Spleen (tissue), 11 donors: ENCODE measurements at regions not wholly inside any gene's neighbourhood (a gene's known extent, or its start where the extent isn't known, plus 50 kb on each side); places are given as distances from the start of the nearest gene placed in this dataset.
"Not testable (repeated sequence)": the region's sequence is repeated elsewhere in the genome, so short reads cannot be mapped to it uniquely, and the experiment has no call there.

Experiments
- DNase-seq: peaks from one replicate; pipeline ENCODE4 v3.0.0-alpha.2; 2020
- H3K27ac ChIP-seq, 8 donors: fragments of 200-600 bp; sonication (generic) in 7 of 8; 1 replicate in 4 of 8; 2 replicates in 4 of 8; pipeline versions ENCODE4 v1.5.0 to v1.8.0; 2016 to 2021; ENCODE audit warnings: inconsistent platforms in 4 of 8, mild to moderate bottlenecking in 4 of 8, moderate library complexity in 1 of 8
- H3K27me3 ChIP-seq, 7 donors: fragments of 200-600 bp; sonication (generic) in 6 of 7; replicated peaks in 1 of 7; 1 replicate in 4 of 7; 2 replicates in 3 of 7; pipeline versions ENCODE4 v1.5.0 to v1.8.0; 2016 to 2021; ENCODE audit warnings: inconsistent platforms in 3 of 7, mild to moderate bottlenecking in 1 of 7
- H3K36me3 ChIP-seq, 6 donors: fragments of 200-600 bp; sonication (generic) in 5 of 6; 1 replicate in 4 of 6; 2 replicates in 2 of 6; pipeline versions ENCODE4 v1.5.0 to v1.8.0; 2016 to 2021; ENCODE audit warnings: inconsistent platforms in 2 of 6
- H3K4me1 ChIP-seq, 6 donors: fragments of 200-600 bp; sonication (generic) in 5 of 6; 1 replicate in 3 of 6; 2 replicates in 3 of 6; pipeline versions ENCODE4 v1.5.0 to v1.8.0; 2016 to 2021; ENCODE audit warnings: inconsistent platforms in 3 of 6
- H3K4me3 ChIP-seq, 8 donors: fragments of 200-600 bp; sonication (generic) in 7 of 8; 1 replicate in 4 of 8; 2 replicates in 4 of 8; pipeline versions ENCODE4 v1.5.0 to v1.8.0; 2016 to 2021; ENCODE audit warnings: inconsistent platforms in 4 of 8, mild to moderate bottlenecking in 4 of 8, moderate library complexity in 2 of 8
- H3K9me3 ChIP-seq, 8 donors: fragments of 200-600 bp; sonication (generic) in 7 of 8; 1 replicate in 4 of 8; 2 replicates in 4 of 8; pipeline versions ENCODE4 v1.5.0 to v1.8.0; 2016 to 2021; ENCODE audit warnings: inconsistent platforms in 4 of 8
- POLR2A ChIP-seq, 3 donors: fragments of 450-650 bp; IDR thresholded peaks; one replicate each; pipeline ENCODE4 v1.5.1; 2017; ENCODE audit warnings: antibody characterized with exemption in 3 of 3, mild to moderate bottlenecking in 1 of 3
- POLR2AphosphoS5 ChIP-seq, 3 donors: sonication (generic); formaldehyde crosslinking; IDR thresholded peaks; one replicate each; pipeline ENCODE4 v1.5.1; 2017; ENCODE audit warnings: antibody characterized with exemption in 3 of 3
- WGBS, 5 donors: extraction: QIAGEN DNeasy Blood & Tissue Kit in 3 of 5; methylation state at CpG; one replicate each; pipeline versions ENCODE4 v1.1.5 to v1.1.7; 2013 to 2018; 5-methylcytosine and 5-hydroxymethylcytosine counted together
- intact Hi-C: fragments of 100-400 bp; cut with DNase I; formaldehyde crosslinking; loops from one replicate; pipeline ENCODE4 v1.15.0; 2023; ENCODE audit warnings: low total_unique reads
- TF ChIP-seq, protein P1 (sequence below), 11 experiments: fragments of 200-600 bp in 7 of 11; fragments of 450-650 bp in 4 of 11; sonication (generic) in 4 of 11; IDR thresholded peaks in 8 of 11; conservative IDR thresholded peaks in 3 of 11; 1 replicate in 7 of 11; 2 replicates in 4 of 11; pipeline versions ENCODE4 v1.4.0 to v1.8.0; 2016 to 2021; ENCODE audit warnings: antibody characterized with exemption in 11 of 11, inconsistent platforms in 4 of 11, mild to moderate bottlenecking in 1 of 11
- donor health status: healthy with polysubstance abuse.
- donor health status: DM: no; HTN: no; CAD: no; lungs with moderate emphysema.
- donor health status: DM: no; HTN: no; CAD: no.
- donor health status: Bipolar disorder and iron deficiency.
- donor health status: healthy.
- donor health status: DM: no; HTN: no; CAD: no.
- donor health status: DM: yes; HTN: yes; CAD: no.

DNA sequence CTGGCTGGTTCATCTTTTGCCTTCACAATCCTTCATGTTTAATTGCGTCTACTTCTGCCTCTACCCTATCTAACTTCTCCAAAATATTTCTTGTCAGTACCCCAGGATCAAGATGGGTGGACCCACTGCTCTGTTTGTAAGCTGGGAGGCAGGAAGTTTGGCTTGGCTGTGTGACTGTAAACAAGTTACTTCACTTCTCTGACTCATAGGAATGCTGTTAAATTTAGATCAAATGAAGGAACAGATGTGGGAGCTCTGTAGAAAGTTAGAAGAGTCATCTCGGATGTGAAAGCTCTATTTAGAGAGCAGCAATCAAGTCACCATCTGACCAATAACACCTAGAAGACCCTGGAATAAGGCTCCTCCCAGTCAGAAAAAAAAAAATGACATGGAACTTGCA lies 55.2 kb upstream of the MRTFB start:
- Histone ChIP-seq H3K27ac (no peak overlapping the region), H3K9me3 (no peaks in the 10 kb centered on the region), H3K27me3 (peaks cover 0 to 7% (median 0%) of the 10 kb centered on the region in 7 donors), H3K4me1 (peaks cover 0 to 6% (median 0%) of the 10 kb centered on the region in 6 donors), H3K4me3 (no peak overlapping the region), H3K36me3 (no peaks in the 10 kb centered on the region)
- WGBS, 5 donors: 53 to 79% (median 66%) methylated on average over 2 of the region's 2 CpGs
- TF ChIP-seq, protein P1, sequence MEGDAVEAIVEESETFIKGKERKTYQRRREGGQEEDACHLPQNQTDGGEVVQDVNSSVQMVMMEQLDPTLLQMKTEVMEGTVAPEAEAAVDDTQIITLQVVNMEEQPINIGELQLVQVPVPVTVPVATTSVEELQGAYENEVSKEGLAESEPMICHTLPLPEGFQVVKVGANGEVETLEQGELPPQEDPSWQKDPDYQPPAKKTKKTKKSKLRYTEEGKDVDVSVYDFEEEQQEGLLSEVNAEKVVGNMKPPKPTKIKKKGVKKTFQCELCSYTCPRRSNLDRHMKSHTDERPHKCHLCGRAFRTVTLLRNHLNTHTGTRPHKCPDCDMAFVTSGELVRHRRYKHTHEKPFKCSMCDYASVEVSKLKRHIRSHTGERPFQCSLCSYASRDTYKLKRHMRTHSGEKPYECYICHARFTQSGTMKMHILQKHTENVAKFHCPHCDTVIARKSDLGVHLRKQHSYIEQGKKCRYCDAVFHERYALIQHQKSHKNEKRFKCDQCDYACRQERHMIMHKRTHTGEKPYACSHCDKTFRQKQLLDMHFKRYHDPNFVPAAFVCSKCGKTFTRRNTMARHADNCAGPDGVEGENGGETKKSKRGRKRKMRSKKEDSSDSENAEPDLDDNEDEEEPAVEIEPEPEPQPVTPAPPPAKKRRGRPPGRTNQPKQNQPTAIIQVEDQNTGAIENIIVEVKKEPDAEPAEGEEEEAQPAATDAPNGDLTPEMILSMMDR (IDR thresholded peaks at IDR 0.05 in 8 of 11, conservative IDR thresholded peaks at IDR 0.05 in 3 of 11): no peak
- TF ChIP-seq POLR2A (IDR thresholded peaks at IDR 0.05) (no peak), POLR2AphosphoS5 (IDR thresholded peaks at IDR 0.05) (no peak)
- no peak for DNase-seq
- intact Hi-C loops: no loop called here

DNA sequence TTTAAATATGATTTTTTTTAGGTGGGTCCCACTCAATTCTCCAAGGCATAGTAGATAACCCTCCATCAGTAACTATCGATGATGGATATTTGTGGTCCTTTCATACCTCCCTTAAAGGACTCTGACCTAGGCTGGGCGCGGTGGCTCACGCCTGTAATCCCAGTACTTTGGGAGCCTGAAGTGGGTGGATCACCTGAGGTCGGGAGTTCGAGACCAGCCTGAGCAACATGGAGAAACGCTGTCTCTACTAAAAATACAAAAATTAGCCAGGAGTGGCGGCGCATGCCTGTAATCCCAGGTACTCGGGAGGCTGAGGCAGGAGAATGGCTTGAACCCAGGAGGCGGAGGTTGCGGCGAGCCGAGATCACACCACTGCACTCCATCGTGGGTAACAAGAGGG lies 54.8 kb upstream of the MRTFB start:
- intact Hi-C loops, H3K36me3 ChIP-seq, DNase-seq, H3K9me3 ChIP-seq, H3K27ac ChIP-seq, H3K27me3 ChIP-seq, H3K4me3 ChIP-seq, H3K4me1 ChIP-seq: not testable (repeated sequence)
- WGBS, 5 donors: 87 to 94% (median 91%) methylated on average over 15 of the region's 15 CpGs

- H3K4me3 ChIP-seq: no peak overlapping the region
- no peak for TF ChIP-seq POLR2A (IDR thresholded peaks at IDR 0.05)
- TF ChIP-seq POLR2AphosphoS5 (IDR thresholded peaks at IDR 0.05): no peak
- TF ChIP-seq, protein P1 (IDR thresholded peaks at IDR 0.05 in 8 of 11, conservative IDR thresholded peaks at IDR 0.05 in 3 of 11): no peak
- no peaks in the 10 kb centered on the region for H3K9me3 ChIP-seq
- H3K4me1 ChIP-seq: peaks cover 0 to 6% (median 0%) of the 10 kb centered on the region in 6 donors
- H3K36me3 ChIP-seq: no peaks in the 10 kb centered on the region
- WGBS, 5 donors: 80 to 92% (median 82%) methylated on average over 2 of the region's 2 CpGs
- intact Hi-C loops: no loop called here
- DNase-seq: no peak
- H3K27ac ChIP-seq: no peak overlapping the region
- peaks cover 0 to 7% (median 0%) of the 10 kb centered on the region in 7 donors for H3K27me3 ChIP-seq
Measured at GRCh38 chr16:14017886-14018285, 53.2 kb upstream of the MRTFB start.

- TF ChIP-seq POLR2A (IDR thresholded peaks at IDR 0.05): no peak
- DNase-seq: no peak
- Histone ChIP-seq H3K27me3 (peaks cover 0 to 7% (median 0%) of the 10 kb centered on the region in 7 donors), H3K4me1 (peaks cover 0 to 6% (median 0%) of the 10 kb centered on the region in 6 donors), H3K9me3 (no peaks in the 10 kb centered on the region), H3K4me3 (no peak overlapping the region), H3K27ac (no peak overlapping the region), H3K36me3 (no peaks in the 10 kb centered on the region)
- intact Hi-C loops: no loop called here
- 73 to 88% (median 86%) methylated on average over 4 of the region's 4 CpGs for WGBS, 5 donors
Measured at GRCh38 chr16:14018851-14019250, 52.3 kb upstream of the MRTFB start.

DNA sequence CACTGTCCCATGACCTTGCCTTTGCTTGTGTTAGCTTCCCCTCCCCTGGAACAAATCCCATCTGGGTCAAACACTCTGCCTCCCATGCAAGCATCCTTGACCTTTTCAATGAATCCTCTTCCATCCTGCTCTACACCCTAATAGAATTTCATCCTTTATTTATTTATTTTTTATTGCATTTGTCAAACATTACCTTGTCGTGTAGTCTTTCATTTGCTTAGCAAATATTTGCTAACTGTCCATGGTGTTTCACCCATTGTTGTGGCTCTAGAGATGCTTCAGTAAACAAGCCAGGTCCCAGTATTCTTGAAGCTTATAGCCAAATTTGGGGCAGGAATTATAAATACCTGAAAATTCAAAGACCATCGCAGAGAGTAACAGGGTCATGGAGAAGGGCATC lies 51.0 kb upstream of the MRTFB start:
- Histone ChIP-seq H3K27ac (no peak overlapping the region), H3K4me3 (no peak overlapping the region), H3K9me3 (no peaks in the 10 kb centered on the region), H3K27me3 (peaks cover 0 to 7% (median 0%) of the 10 kb centered on the region in 7 donors), H3K36me3 (no peaks in the 10 kb centered on the region), H3K4me1 (peaks cover 0 to 6% (median 0%) of the 10 kb centered on the region in 6 donors)
- intact Hi-C loops: no loop called here
- WGBS, 5 donors: 87 to 97% (median 96%) methylated on average over 2 of the region's 2 CpGs
- no peak for DNase-seq
- TF ChIP-seq POLR2AphosphoS5 (IDR thresholded peaks at IDR 0.05): no peak
- TF ChIP-seq, protein P1 (IDR thresholded peaks at IDR 0.05 in 8 of 11, conservative IDR thresholded peaks at IDR 0.05 in 3 of 11): no peak
- no peak for TF ChIP-seq POLR2A (IDR thresholded peaks at IDR 0.05)
